Activated CD4-positive, alpha-beta memory T cell treated with anti-CD3 and anti-CD28 coated beads for 36 hours (primary cell): ENCODE measurements at regions not wholly inside any gene's neighbourhood (a gene's known extent, or its start where the extent isn't known, plus 50 kb on each side); places are given as distances from the start of the nearest gene placed in this dataset.

Experiments used
- CTCF ChIA-PET: fragments of 350-600 bp; sonication (Branson Sonifier 250); formaldehyde crosslinking; loops from one replicate; lab custom pipeline; 2021; ENCODE audit warnings: antibody characterized with exemption, inconsistent platforms; lab: Charles Lee
- POLR2A ChIA-PET: fragments of 350-600 bp; sonication (Branson Sonifier 250); formaldehyde crosslinking; loops from one replicate; lab custom pipeline; 2021; ENCODE audit warnings: antibody characterized with exemption; lab: Charles Lee
- DNase-seq: peaks from one replicate; pipeline ENCODE4 v3.0.0-alpha.2; 2020
- H3K27ac Mint-ChIP-seq: one replicate; pipeline ENCODE4 v1.8.0; 2021; ENCODE audit warnings: mixed read lengths
- H3K27me3 Mint-ChIP-seq: one replicate; pipeline ENCODE4 v1.8.0; 2021; ENCODE audit warnings: mixed read lengths
- H3K36me3 Mint-ChIP-seq: one replicate; pipeline ENCODE4 v1.8.0; 2021; ENCODE audit warnings: mixed read lengths
- H3K4me1 Mint-ChIP-seq: one replicate; pipeline ENCODE4 v1.8.0; 2021; ENCODE audit warnings: low read depth, mixed read lengths
- H3K4me3 Mint-ChIP-seq: one replicate; pipeline ENCODE4 v1.8.0; 2021; ENCODE audit warnings: mild to moderate bottlenecking, mixed read lengths
- H3K9me3 Mint-ChIP-seq: one replicate; pipeline ENCODE4 v1.8.0; 2021; ENCODE audit warnings: mixed read lengths
- intact Hi-C: fragments of 100-400 bp; cut with micrococcal nuclease; formaldehyde crosslinking; loops from one replicate; pipeline ENCODE4 v1.15.1; 2023

- Mint-ChIP-seq H3K4me1 (no peaks in the 10 kb centered on the region), H3K4me3 (no peak overlapping the region), H3K9me3 (peaks cover 8% of the 10 kb centered on the region), H3K27ac (no peak overlapping the region), H3K27me3 (peaks cover 3% of the 10 kb centered on the region), H3K36me3 (no peaks in the 10 kb centered on the region)
- intact Hi-C loops = no loop called here
- POLR2A ChIA-PET = no interaction called here
- DNase-seq = no peak
- CTCF ChIA-PET = no interaction called here
Observed at GRCh38 chr10:125340903-125341302, 180.5 kb upstream of the CTBP2 start.

DNA sequence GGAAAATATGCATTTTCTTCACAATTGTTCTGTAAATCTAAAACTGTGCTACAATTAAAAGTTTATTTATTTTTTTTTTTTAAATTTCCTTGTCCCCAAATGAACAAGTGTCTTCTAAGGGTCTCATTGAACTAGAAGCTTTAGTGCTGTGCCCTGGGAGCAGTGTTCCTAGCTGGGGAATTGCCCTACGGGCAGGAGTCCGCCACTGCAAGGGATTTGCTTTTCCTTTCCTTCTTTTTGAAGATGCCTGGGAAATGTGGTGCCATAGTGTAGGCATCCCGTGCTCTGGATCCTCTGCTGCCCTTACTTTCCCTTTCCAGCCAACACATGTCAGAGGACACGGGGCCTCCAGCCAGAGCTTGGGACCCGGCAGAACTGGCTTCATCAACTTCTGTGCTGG is 177.1 kb upstream of the CTBP2 start:
- CTCF ChIA-PET = interaction anchor here (0.6 kb wide), 1 partner anchor 184 kb away, joined by 5 read pairs; no protein-coding TSS in a partner anchor
- Mint-ChIP-seq H3K27ac (no peak overlapping the region), H3K27me3 (no peaks in the 10 kb centered on the region), H3K4me3 (no peak overlapping the region), H3K9me3 (peaks cover 8% of the 10 kb centered on the region), H3K36me3 (no peaks in the 10 kb centered on the region), H3K4me1 (no peaks in the 10 kb centered on the region)
- DNase-seq = no peak
- intact Hi-C loops = no loop called here
- POLR2A ChIA-PET = no interaction called here

DNA sequence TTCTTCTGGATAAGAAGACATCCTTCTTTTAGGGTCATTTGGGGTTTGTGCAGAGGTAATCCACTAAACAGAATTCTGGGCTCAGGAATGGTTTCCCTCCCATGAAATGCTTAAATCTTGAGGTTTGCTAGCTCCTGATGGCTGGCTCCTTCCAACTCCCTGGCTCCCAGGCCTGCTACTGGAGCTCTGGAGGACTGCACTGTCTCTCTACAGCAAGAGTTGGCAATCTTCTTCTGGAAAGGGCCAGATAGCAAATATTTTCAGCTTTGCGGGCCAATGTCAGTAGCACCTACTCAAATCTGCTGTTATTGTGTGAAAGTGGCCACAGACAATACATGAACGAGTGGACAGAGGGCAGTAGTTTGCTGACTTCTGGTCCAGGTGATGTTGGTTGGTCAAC is 174.2 kb upstream of the CTBP2 start:
- CTCF ChIA-PET = no interaction called here
- intact Hi-C loops = no loop called here
- no peaks in the 10 kb centered on the region for H3K4me1 Mint-ChIP-seq
- H3K27me3 Mint-ChIP-seq = no peaks in the 10 kb centered on the region
- no peak overlapping the region for H3K27ac Mint-ChIP-seq
- no peaks in the 10 kb centered on the region for H3K36me3 Mint-ChIP-seq
- H3K4me3 Mint-ChIP-seq = no peak overlapping the region
- POLR2A ChIA-PET = no interaction called here
- DNase-seq = no peak
- peaks cover 7% of the 10 kb centered on the region for H3K9me3 Mint-ChIP-seq

DNA sequence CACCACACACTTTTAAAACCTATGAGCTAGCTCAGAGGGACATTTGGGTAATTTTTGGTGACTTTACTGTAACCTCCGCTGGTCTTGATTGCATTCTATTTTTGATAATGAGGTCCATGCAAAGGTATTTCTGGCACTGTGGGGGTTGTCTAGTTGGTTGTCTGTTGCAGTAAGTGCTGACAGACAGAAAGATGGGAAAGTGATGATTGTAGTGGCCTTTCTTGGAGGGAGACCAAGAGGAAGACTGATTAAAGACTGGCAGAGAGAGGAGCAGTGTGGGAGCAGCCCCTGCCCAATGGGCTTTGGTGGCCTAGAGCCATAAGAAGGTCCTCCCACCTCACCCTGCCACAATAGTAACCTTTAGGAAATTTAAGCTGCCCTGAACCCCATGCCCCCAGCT is 173.4 kb upstream of the CTBP2 start:
- no peaks in the 10 kb centered on the region for H3K4me1 Mint-ChIP-seq
- H3K36me3 Mint-ChIP-seq = no peaks in the 10 kb centered on the region
- POLR2A ChIA-PET = no interaction called here
- H3K27me3 Mint-ChIP-seq = no peaks in the 10 kb centered on the region
- peaks cover 5% of the 10 kb centered on the region for H3K9me3 Mint-ChIP-seq
- CTCF ChIA-PET = no interaction called here
- intact Hi-C loops = no loop called here
- no peak for DNase-seq
- no peak overlapping the region for H3K27ac Mint-ChIP-seq
- H3K4me3 Mint-ChIP-seq = no peak overlapping the region

DNA sequence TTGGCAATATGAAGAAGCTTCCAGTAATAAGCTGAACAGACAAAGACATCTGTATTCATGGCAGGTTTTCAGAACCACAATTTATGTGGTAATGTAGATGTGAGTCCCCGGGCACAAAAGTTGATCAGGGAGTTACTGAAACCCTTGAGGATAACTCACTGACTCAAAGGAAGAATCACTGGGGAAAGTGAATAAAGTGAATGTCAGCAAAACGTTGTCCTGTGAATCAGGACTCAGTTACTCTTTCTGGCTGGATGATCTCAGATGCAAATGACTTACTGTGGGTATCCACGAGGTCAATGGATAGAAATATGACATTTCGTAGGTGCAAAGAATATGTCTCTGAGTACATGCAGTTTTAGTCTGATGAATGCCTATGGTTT is 172.8 kb upstream of the CTBP2 start:
- no peak overlapping the region for H3K27ac Mint-ChIP-seq
- intact Hi-C loops = no loop called here
- H3K36me3 Mint-ChIP-seq = no peaks in the 10 kb centered on the region
- no peak for DNase-seq
- H3K9me3 Mint-ChIP-seq = peaks cover 1% of the 10 kb centered on the region
- ChIA-PET CTCF (no interaction called here), POLR2A (no interaction called here)
- no peaks in the 10 kb centered on the region for H3K27me3 Mint-ChIP-seq
- H3K4me3 Mint-ChIP-seq = no peak overlapping the region
- no peaks in the 10 kb centered on the region for H3K4me1 Mint-ChIP-seq

- Mint-ChIP-seq H3K27ac (no peak overlapping the region), H3K4me1 (no peaks in the 10 kb centered on the region), H3K36me3 (no peaks in the 10 kb centered on the region), H3K9me3 (no peaks in the 10 kb centered on the region), H3K27me3 (no peaks in the 10 kb centered on the region), H3K4me3 (no peak overlapping the region)
- ChIA-PET CTCF (no interaction called here), POLR2A (no interaction called here)
- intact Hi-C loops = no loop called here
- no peak for DNase-seq
Observed at GRCh38 chr10:125332548-125333208, 172.3 kb upstream of the CTBP2 start.

GRCh38 chr10:125331056-125331455 is 170.7 kb upstream of the CTBP2 start:
- ChIA-PET POLR2A (no interaction called here), CTCF (no interaction called here)
- intact Hi-C loops = no loop called here
- H3K4me1 Mint-ChIP-seq = no peaks in the 10 kb centered on the region
- no peak overlapping the region for H3K27ac Mint-ChIP-seq
- H3K9me3 Mint-ChIP-seq = no peaks in the 10 kb centered on the region
- DNase-seq = no peak
- H3K27me3 Mint-ChIP-seq = no peaks in the 10 kb centered on the region
- no peaks in the 10 kb centered on the region for H3K36me3 Mint-ChIP-seq
- H3K4me3 Mint-ChIP-seq = no peak overlapping the region

DNA sequence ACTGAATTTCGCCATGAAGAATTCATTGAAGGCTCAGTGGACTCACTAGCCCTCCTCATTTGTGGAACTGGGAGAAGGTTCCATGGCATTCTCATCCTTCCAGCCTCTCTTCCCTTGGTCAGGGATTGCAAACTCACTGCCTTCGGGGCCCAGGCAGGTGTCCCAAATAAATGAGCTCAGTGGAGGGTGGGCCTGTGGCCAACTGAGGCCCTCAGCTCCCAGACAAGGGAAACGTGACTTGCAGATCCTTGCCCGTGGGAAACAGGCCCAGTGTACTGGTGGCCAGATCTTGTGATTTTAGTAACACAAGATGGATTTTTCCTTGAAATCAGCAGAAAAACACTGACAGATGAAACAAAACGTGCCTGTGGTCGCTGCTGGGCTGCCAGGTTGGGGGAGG is 168.7 kb upstream of the CTBP2 start:
- Mint-ChIP-seq H3K27me3 (no peaks in the 10 kb centered on the region), H3K9me3 (peaks cover 1% of the 10 kb centered on the region), H3K36me3 (no peaks in the 10 kb centered on the region), H3K27ac (no peak overlapping the region), H3K4me3 (no peak overlapping the region), H3K4me1 (no peaks in the 10 kb centered on the region)
- ChIA-PET POLR2A (no interaction called here), CTCF (no interaction called here)
- DNase-seq = no peak
- intact Hi-C loops = no loop called here

DNA sequence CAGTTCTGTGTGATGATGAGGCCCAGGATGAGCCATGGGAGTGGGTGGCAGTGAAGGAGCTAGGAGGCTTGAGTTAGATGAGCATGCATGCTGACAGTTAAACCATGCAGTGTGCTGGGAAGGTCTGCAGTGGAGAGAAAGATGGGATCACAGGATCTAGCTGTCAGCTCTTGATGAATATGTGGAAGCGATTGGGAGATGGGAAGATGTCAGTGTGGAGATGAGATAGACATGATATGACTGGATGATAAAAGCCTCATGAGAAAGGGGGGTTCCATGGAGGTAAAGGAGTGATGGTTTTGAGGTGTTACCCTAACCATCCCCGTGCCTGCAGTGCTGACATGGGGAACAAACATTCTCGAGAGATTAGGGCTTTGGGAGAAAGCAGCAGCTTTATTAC is 165.0 kb upstream of the CTBP2 start:
- Mint-ChIP-seq H3K9me3 (peaks cover 13% of the 10 kb centered on the region), H3K27ac (no peak overlapping the region), H3K4me1 (no peaks in the 10 kb centered on the region), H3K36me3 (no peaks in the 10 kb centered on the region), H3K4me3 (no peak overlapping the region), H3K27me3 (no peaks in the 10 kb centered on the region)
- intact Hi-C loops = no loop called here
- ChIA-PET POLR2A (interaction anchor here (0.6 kb wide), 1 partner anchor 659 kb away, joined by 3 read pairs; no protein-coding TSS in a partner anchor), CTCF (no interaction called here)
- DNase-seq = no peak

GRCh38 chr10:125316436-125316835 is 156.1 kb upstream of the CTBP2 start:
- peaks cover 5% of the 10 kb centered on the region for H3K9me3 Mint-ChIP-seq
- no peak overlapping the region for H3K4me3 Mint-ChIP-seq
- ChIA-PET CTCF (no interaction called here), POLR2A (no interaction called here)
- H3K36me3 Mint-ChIP-seq = no peaks in the 10 kb centered on the region
- DNase-seq = no peak
- no peaks in the 10 kb centered on the region for H3K4me1 Mint-ChIP-seq
- no peak overlapping the region for H3K27ac Mint-ChIP-seq
- intact Hi-C loops = no loop called here
- no peaks in the 10 kb centered on the region for H3K27me3 Mint-ChIP-seq

DNA sequence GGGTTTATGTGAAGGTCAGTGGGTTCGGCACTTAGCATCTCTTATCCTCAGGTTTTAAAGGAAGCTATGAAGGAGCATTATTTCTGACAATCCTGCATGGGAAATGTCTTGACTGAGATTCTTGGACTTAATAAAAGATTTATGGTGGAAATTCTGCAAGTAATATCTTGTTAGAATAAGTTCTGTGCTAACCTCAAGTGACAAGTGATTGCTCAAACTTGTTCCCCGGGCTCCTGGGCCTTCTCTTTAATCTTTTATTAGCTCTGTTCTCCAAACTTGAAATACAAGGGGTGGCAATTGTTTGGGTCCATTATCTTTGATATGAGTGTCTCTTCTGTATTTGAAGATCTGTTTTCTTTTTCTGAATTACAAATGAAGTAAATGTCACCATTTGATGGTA is 140.6 kb upstream of the CTBP2 start:
- Mint-ChIP-seq H3K36me3 (no peaks in the 10 kb centered on the region), H3K9me3 (peaks cover under 1% of the 10 kb centered on the region), H3K27me3 (no peaks in the 10 kb centered on the region), H3K27ac (no peak overlapping the region), H3K4me3 (no peak overlapping the region), H3K4me1 (no peaks in the 10 kb centered on the region)
- ChIA-PET POLR2A (no interaction called here), CTCF (no interaction called here)
- intact Hi-C loops = no loop called here
- no peak for DNase-seq

DNA sequence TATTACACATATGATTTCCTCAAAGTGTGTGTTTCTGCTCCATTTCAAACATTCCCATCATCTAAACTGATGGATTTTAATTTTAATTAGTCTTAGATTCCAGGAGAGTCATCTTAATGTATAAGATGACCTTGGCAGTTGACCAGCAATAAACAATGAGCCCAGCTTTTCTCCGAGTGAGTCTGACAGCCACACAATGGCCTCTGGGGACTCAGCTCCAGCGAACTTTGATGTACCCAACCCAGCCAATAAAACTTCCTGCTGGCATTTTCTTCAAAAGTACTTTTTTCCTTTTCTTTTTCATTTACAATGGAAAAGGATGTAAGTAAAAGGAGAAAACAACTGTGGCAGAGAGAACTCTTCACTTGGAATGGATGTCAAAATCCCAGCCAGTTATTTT is 139.1 kb upstream of the CTBP2 start:
- CTCF ChIA-PET = no interaction called here

DNA sequence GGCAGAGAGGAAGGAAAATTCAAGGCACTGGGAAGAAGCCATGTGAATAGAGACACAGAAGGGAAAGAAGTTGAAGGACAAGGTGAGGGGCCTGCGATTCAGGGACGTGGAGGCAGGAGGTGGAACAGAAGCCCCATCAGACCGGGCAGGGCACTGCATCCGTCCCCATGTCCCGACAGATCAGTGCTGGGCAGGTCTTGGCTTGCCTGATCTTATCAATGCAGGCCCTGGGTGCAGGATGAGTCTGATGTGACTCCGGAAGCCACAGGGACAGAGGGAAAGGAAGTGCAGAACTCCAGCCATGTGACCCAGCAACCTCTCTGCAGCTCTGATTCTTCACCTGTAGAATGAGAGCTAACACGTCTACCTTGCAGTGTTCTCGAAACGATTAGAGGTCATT is 136.2 kb upstream of the CTBP2 start:
- intact Hi-C loops = no loop called here
- Mint-ChIP-seq H3K4me3 (no peak overlapping the region), H3K9me3 (peaks cover 4% of the 10 kb centered on the region), H3K36me3 (no peaks in the 10 kb centered on the region), H3K27ac (no peak overlapping the region), H3K4me1 (no peaks in the 10 kb centered on the region), H3K27me3 (no peaks in the 10 kb centered on the region)
- no peak for DNase-seq
- POLR2A ChIA-PET = no interaction called here
- CTCF ChIA-PET = no interaction called here

More for the DNA sequence above, 139.1 kb upstream of the CTBP2 start:
- H3K4me1 Mint-ChIP-seq = no peaks in the 10 kb centered on the region
- no peaks in the 10 kb centered on the region for H3K27me3 Mint-ChIP-seq
- intact Hi-C loops = no loop called here
- H3K27ac Mint-ChIP-seq = no peak overlapping the region
- no peaks in the 10 kb centered on the region for H3K36me3 Mint-ChIP-seq
- H3K4me3 Mint-ChIP-seq = no peak overlapping the region
- POLR2A ChIA-PET = no interaction called here
- peaks cover 4% of the 10 kb centered on the region for H3K9me3 Mint-ChIP-seq
- DNase-seq = no peak
